Putamen (tissue), 1 donor: ENCODE measurements at regions not wholly inside any gene's neighbourhood (a gene's known extent, or its start where the extent isn't known, plus 50 kb on each side); places are given as distances from the start of the nearest gene placed in this dataset.

ENCODE experiments used
- DNase-seq: peaks from one replicate; pipeline ENCODE4 v3.0.0-alpha.2; 2016; ENCODE audit warnings: low spot score

DNA sequence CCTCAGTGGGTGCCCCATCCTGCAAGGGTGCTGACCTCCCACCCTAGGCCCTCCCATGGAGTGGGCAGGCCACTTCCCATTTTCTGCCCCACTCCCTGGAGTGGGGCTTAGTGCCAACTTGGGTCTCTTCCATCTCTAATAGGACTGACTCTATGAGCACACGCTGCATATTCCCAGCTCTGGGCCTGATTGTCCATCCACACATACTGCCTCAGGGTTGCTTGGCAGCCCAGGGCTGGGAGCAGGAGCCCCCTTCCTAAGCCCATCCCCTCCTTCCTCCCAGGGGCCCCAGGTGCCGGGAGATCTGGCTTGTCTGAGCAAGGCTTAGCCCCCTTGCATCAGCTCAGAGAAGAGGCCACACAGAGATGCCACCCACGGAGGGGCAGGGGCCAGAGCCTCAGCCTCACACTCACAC lies 55.1 kb downstream of the PJA1 start:
- no peak for DNase-seq

DNA sequence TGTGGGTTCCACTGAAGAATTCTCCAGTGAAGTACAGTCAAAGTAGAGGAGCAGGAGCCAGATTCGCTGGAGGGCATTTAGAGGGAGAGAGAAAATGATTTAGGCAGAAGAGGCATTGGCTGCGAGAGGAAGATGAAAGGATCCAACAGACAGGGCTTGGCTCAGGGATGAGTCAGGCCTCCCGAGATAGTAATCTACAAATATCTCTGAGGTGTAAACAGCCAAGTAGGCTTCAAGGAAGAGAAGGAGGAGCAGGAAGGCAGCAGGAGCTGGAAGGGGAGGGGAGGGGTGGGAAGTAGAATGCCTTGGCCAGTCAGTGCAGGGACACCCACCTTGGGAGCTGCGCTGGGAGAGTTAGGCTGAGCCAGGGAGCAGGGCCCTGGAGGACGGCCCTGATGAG lies 55.5 kb downstream of the PJA1 start:
- no peak for DNase-seq

DNA sequence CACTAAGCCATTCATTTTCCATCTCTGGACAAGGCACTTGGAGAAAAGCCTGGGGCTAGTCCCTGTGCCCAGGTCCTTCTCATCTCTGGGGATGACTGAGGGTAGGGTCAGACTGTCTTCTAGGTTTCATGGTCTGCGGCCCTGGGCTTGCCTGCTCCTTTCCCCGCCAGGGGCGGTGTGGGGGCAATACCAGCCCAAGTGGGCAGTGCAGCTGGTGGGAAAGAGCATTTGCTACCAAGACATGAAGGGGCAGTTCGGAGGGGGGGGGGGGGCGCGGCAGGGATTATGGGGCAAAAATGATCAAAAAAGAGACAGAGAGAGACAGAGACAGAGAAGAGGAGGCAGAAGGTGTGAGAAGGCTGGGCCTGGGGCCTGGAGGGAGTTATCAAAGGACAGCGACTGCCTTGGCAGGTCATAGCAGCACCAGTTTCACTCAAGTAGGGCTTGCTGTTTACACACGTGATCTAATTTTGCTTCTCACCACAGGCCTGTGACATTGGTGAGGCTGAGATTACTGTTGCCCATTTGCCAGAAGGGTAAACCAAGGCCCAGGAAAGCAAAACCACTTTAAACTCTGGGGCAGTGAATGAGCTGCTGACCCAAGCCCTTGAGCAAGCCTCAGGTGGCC lies 56.1 kb downstream of the PJA1 start:
- no peak for DNase-seq

DNA sequence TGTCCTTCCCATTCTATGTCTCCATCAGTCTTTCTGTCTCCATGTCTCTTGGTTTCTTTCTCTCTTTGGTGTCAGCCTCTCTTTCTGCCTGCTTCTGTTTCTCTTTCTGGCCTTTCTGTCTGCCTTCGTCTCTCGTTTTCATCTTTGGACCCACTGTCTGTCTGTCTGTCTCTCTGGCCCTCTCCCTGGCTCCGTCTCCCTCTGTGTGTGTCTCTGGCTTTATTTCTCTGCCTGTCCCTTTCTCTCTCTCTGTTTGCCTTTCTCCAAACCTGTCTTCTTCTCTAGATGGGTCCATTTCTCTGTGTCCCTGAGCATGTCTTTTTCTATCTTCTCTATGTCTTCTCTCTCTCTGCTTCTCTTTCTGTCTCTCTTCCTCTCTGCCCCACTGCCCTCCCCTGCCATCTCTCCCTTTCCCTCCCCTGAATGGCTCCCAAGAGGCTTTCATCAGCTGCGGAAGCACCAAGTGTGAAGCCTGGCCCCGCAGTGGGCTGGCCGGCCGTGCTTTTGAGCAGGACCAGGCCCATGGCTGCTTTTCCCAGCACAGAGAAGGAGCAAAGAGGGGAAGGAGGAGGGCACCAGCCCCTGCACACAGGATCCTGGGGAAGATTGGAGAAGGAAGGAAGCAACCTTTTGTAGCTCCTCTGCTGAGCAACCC lies 57.4 kb downstream of the PJA1 start:
- no peak for DNase-seq

DNA sequence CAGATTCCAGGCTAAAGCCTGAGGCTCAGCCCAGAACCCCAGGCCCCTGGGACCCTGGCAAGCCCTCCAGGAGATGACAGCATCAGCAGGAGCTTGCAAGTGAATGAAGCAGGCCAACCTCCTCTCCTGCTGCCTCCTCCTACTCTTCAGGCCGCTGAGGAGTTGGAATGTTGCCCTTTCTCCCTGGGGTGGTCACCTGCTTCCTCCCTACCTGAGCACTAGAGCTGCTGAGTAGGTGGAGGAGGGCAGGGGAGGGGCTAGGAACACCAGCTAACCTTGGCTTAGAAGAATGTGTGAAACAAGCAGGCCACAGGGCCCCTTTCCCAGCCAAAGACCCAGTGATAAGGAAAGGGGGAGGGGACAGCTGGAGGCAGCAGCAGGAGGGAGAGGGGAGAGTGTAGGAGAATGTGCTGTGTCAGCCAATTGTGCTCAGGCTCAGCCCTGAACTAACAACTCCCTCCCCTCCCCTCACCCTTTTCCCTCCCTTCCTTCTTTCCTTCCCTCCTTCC lies 58.0 kb downstream of the PJA1 start:
- DNase-seq: no peak

DNA sequence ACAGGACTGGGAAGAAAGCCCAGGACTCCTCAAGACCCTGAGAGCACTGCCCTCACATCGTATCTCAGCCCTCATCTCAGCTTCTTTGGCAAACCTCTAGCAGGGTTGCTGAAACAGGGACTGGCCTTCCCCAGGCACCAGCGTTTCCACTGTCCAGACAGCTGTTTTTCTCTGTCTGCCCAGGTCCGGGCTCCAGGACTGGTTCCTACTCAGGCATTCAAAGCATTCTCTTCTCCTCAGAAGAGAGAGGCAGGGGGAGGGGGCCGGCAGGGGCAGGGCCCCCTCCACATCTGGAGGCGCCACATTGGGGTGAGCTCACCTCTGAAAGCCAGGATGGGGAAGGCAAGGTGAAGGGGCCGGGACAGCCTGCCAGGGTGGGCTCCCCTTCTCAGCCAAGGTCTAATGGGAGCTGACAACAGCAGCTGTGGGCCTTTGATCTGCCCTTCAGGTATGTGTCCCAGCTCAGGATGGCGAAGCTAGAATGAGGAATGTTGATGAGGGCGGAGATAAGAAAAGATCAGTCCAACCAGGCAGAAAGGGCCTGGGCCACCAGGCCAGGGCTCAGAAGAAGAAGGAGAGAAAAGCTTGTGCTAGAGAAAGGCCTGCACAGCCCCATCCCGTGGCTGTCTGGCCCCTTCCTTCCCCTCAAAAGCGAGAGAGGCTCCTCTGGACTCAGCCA lies 60.4 kb downstream of the PJA1 start:
- no peak for DNase-seq

DNA sequence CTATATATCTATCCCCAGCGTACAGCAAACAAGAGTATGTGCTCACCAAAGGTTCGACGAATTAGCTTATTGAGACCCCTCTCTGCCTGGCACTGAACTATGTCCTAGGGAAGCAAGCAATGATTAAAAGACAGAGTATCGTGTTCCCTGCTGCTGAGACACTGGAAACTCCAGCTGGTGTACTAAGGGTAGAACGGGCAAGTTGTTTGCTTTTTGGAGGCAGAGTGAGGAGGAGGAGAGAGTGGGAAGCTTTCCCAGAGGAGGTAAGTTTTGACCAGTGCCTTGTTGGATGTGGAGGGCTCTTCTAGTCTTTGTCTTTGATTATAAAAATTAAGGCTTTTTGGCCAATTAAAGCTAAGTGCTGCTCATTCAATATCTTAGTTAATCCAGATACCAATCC lies 61.7 kb downstream of the PJA1 start:
- DNase-seq: no peak

DNA sequence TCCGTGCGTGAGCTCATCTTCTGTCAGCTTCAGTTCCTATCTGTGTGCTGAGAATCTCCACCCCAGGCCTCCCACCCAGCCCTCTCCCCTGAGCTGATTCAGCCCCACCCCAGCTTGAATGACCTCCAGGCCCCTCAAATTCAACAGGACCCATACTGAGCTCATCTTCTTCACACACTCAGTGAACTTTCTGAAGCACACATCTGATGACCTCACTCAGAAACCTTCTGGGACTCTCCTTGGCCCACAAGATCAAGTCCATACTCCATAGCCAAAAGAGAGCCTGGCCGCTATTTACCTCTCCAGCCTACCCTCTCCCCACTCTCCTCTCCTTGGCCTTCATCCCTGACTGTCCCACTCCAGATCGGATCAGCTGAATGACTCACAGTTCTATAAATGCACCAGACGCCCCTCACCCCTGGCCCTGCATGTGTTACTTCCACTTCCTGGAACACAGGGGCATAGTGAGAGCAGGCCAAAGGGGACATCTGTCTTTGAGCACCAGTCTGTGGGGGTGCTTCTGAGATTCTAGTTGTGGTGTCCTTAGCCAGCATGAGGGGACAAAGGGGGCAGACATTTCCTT lies 62.5 kb downstream of the PJA1 start:
- DNase-seq: no peak

DNA sequence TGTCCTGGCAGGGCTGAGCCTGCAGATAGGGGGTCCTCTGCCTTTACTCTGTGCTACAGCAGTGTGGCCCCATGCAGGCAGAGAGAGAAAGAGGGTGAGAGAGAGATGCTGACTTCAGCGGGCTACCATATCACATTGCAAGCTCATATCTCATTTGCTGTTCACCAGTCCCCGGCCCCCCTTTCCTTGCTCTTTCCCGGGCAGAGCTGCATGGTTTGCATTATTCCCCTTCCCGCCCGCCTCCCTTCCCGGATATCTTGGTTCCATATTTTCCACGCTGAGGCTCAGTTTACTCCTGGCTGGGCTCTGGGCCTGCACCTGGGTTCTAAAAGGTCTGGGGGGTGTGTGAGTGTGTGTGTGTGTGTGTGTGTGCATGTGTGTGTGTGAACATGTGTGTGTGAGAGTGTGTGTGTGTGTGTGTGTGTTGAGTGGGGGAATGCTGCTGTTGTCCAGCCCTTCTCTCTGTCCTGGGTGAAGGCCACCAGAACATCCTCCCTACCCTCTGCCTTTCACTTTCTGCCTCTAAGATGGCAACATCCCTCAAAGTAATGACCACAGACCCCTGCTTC lies 63.5 kb downstream of the PJA1 start:
- DNase-seq: no peak

DNA sequence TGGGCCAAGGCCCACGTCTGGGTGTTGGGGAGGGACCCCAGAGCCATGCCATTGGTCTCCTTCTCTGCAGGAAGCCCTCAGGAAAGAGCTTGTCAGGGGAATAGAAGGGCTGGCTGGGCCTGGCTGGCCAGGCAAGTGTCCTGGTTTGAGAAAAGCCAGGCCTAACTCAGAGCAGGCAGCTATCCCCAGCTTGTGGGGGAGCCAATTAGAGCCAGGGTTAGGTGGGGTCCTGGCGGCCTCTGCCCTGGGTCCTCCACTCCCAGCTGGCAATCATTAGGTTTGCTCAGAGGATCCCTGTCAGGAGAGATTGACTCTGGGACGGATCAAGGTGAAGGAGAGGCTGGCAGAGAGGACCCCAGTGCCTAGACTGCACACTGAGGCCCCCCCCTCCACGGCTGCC lies 64.8 kb downstream of the PJA1 start:
- no peak for DNase-seq

DNA sequence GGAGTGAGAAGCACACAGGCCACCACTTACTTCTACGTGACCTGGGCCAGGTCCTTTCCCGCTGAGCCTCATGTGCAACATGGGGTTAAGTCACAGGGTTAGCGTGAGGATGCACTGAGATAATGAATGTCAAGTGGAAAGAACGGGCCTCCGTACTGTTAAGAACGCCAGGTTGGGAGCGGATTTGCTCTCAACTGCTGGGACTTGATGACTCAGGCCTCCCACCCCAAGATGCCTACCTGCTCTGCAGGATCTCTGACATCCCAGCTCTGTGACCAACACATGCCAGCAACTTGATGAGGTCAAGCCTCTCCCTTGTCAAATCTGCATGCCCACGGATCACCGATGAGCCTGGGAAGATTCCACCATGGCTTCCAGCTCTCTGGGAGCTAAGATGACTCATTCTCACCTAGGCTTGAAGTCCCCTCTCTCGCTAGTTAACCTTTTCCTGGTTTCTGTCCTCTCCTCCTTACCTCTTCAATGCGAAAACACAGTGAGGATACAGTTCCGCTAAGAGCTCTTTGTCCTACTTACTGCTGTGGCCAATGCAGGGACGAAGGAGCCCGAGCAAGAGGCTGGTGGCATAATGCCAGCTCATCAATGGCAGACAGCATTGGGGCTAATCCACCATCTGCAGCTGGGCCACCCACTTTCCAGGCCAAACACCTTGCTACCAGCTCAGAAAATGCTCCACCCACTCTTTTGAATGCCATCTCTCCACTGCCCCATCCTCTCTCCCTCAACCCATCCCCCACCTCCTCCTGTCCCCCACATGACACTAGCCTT lies 67.6 kb downstream of the PJA1 start:
- DNase-seq: no peak

DNA sequence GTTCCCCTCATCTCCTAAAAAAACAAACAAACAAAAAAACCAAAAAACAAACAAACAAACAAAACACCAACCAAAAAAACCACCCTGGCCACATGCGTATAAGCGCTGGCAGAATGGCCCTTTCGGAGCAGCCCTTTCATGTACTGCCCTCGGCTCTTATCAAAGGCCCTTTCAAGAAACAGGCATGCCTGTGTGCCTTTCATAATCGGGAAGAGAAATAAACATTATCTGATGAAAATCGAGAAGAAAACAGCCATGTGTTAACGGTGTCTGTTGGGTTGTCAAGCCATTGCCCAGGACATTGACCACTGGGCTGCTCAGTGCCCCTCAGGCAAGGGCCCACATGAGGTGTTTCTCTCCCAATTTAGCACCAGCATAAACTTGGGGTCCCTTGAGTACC lies 68.3 kb downstream of the PJA1 start:
- no peak for DNase-seq

DNA sequence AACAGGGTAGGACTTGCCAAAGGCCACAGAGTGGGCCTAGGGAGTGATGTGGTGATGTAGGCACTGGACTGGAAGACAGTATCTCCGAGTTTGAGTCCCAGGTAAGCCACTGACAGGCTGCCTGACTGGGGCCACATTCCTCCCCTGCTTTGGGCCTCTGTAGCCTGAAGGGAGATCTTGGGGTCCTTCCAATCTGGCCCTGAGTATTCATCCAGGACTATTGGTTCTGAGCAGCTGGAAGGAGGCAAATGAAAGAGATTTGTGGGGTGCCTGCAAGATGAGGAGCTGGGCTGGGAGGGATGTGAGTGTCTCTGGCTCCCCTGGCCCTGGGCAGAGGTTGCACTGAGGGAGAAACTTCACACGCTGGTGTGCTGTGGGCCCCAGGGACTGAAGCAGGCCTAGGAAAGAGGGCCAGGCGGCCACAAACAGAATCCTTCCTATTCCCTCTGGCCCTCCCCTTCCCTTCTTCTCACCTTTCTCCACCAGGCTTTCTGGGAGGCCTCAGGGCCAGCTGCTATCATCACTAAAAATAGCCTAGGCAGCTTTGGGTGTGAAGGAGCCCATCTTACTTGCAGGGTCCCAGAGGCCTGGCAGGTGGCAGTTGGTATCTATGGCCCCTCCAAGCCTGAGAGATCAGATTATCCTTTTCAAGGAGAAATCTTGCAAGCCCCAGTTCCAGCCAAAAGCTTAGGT lies 70.1 kb downstream of the PJA1 start:
- no peak for DNase-seq

DNA sequence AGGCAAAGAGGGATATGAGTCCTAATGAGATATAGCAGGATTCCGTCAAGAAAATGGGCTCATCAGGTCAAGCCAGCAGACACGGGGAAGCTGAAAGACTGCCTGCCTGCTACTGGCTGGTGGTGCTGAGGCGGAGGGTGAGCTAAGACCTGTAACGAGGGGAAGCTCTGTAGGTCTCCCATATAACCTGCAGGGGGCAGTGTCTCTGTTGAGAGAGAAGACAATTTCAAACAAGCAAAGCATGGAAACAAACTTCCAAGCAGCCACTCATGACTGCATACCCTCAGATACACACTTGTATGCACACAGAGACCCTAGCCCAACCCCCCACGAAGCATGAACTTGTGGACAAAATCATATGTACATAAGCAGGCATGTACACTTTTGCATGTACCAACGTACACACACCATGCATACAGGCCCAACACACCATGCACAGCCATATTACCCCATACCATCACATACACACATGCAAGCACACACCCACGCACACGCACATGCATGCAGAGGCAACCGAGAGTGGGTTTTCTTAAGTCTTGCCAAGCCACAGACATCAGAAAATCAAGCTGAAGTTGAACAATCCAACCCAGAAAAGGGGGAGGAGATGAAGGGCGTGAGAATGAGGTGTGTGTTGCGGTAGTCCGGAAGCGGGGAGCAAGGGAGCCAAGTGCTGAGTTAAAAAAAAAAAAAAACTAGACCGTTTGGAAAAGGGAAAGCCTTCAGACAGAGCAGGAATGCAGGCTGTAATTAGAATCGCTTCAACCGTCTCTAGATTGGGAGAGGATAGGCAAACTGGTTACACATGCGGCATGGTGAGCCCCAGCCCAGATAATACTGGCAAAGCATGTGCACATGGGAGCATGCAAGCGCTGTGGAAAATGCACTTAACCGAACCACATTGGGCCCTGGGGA lies 71.0 kb downstream of the PJA1 start:
- DNase-seq: peak; percentile 37

DNA sequence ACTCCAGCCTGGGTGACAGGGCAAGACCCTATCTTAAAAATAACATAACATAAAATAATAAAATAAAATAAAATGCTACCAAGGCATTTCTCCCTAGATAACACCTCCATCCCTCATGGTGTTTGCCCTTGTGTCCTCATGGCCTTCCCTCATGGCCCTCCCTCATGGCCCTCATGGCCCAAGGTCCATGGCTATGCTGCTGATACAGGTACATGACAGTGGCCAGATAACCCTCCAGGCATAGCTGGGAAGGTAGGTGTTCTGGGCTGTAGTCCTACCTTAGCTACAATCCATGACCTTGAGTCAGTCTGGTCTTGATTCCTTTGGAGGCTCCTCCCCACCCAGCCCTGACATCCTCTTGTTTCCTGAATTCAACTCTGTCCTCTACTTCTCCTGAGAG lies 75.2 kb downstream of the PJA1 start:
- no peak for DNase-seq

DNA sequence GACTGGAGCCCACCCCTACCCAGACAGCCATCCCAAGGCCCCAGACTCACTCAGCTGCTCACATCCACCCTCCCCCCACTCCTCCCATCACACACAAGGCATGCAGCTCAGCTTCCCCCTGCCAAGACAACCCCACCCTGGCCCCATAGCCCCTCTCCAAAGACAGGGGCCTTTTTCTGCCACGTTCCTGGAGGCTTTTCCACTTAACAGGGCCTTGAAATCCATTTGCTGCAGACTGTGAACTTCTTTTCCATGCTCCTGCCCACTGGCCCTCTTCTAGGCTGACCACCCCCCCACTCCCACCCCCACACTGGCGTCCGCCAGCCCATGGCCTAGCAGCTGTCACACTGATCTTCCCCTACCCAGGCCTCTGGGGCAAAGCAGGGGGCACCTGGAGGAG lies 76.0 kb downstream of the PJA1 start:
- no peak for DNase-seq

DNA sequence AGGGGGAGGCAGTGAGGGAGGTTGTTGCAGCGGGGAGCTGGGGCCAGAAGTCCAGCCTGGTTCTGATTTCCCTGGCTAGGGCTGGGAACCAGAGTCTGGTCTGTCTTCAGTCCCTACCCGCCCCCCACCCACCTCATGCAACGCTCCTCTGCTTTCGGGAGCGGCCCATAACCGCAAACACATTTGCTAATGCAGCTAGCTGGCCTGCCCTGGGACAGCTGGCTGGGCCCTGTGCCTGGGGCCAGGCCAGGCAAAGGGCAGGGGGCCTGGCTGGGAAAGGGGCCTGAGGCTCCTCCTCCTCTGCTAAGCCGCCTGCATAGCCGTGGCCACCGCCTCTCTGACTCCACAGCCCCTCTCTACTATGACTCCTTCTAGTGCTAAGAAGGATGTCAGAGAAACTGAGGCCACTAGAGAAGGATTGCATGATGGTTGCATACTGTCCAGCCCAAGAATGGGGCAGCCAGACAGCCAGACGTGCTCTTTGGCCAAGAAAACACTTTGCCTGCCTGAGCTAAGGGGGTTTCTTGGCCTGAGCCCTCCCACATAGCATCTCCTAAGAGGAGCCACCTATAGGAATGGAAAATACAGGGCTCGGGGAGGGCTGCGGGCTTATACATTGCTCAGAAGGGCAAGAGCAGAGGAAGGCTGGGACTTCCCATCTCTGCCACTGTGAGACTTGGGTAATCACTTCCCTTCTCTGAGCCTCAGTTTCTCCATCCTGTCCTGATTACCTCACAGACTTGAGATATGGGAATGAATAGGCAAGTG lies 76.9 kb downstream of the PJA1 start:
- no peak for DNase-seq

DNA sequence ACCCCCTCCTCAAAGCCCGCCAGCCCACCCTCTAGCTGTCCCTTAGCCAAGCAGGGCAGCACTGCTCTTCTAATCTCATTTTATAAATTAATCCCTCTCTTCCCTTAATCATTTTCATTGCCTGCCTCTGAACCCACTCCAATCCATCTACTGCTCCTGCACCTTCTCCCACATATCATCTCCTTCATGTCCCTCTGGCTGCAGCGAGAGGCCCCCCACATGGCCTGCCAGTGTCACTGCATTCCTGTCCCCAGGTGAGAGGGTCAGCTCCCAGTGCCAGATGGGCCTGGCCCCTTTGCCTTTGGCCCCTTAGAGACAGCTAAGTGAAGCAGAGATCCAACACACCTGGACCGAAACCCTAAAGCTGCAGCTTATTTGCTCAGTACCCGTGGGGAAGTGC lies 79.4 kb downstream of the PJA1 start:
- no peak for DNase-seq

DNA sequence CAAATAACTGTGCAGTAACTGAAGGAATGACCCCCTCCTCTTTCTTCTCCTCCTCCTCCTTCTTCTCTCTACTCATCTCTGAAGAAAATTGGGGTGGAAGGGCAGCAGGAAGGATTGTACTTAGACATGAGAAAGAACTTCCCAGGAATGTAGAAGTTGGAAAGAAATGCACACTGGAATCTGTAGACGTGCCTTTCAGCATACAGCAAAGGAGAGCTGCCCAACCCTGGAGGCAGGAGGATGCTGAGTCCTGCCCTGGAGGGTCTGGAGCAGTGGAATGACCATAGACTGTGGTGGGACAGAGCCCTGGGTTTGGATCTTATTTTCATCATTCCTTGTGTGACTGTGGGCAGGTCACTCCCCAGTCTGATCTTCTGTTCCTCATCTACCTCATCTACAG lies 80.1 kb downstream of the PJA1 start:
- DNase-seq: no peak
